PC-3 (cell line): ENCODE measurements at regions not wholly inside any gene's neighbourhood (a gene's known extent, or its start where the extent isn't known, plus 50 kb on each side); places are given as distances from the start of the nearest gene placed in this dataset.

Source experiments
- ATAC-seq: fragments of 200-7000 bp; cut with Tn5 transposase; 2 replicates; pipeline ENCODE4 v1.9.1; 2020; ENCODE audit warnings: mild to moderate bottlenecking, moderate library complexity
- BruUV-seq: library from RNA; stranded (reverse); fragments of 400-500 nt; replicated peaks from 2 replicates; lab custom pipeline; 2021; lab: Mats Ljungman, UMichigan
- CTCF ChIA-PET: fragments of 300-600 bp; sonication (Branson Sonifier 250); formaldehyde crosslinking; loops from one replicate; lab custom pipeline; 2022; ENCODE audit warnings: antibody characterized with exemption; lab: Charles Lee
- POLR2A ChIA-PET: fragments of 300-600 bp; sonication (Branson Sonifier 250); formaldehyde crosslinking; loops from one replicate; lab custom pipeline; 2022; ENCODE audit warnings: antibody characterized with exemption; ENCODE audit not compliant: unreplicated experiment; lab: Charles Lee
- DNase-seq: peaks from one replicate; pipeline ENCODE4 v3.0.0-alpha.2; 2015
- H2AFZ ChIP-seq: fragments of 300-600 bp; sonication (generic); 2 replicates; pipeline ENCODE4 v1.6.0; 2016; ENCODE audit warnings: antibody characterized with exemption, low read length
- H3F3A ChIP-seq: fragments of 300-600 bp; sonication (generic); one replicate; pipeline ENCODE4 v1.6.0; 2017; ENCODE audit warnings: antibody characterized with exemption, low read length, control low read depth, mild to moderate bottlenecking; ENCODE audit not compliant: unreplicated experiment
- H3K27ac ChIP-seq: fragments of 300-600 bp; sonication (generic); 2 replicates; pipeline ENCODE4 v1.5.1; 2016; ENCODE audit warnings: mild to moderate bottlenecking, low read length
- H3K27me3 ChIP-seq: fragments of 300-600 bp; sonication (generic); 2 replicates; pipeline ENCODE4 v1.6.1; 2016; ENCODE audit warnings: low read length, mixed read lengths
- H3K36me3 ChIP-seq: fragments of 300-600 bp; sonication (generic); 2 replicates; pipeline ENCODE4 v1.6.1; 2016; ENCODE audit warnings: low read depth, mixed run types, low read length, mixed read lengths
- H3K4me1 ChIP-seq: fragments of 300-600 bp; sonication (generic); 2 replicates; pipeline ENCODE4 v1.5.1; 2016; ENCODE audit warnings: low read length; ENCODE audit not compliant: insufficient read depth
- H3K4me2 ChIP-seq: fragments of 300-600 bp; sonication (generic); 2 replicates; pipeline ENCODE4 v1.6.0; 2016; ENCODE audit warnings: low read length
- H3K4me3 ChIP-seq: fragments of 300-600 bp; sonication (generic); 2 replicates; pipeline ENCODE4 v1.5.1; 2016; ENCODE audit warnings: mild to moderate bottlenecking, low read length, mixed read lengths
- H3K79me2 ChIP-seq: fragments of 300-600 bp; sonication (generic); 2 replicates; pipeline ENCODE4 v1.6.1; 2017; ENCODE audit warnings: low read length, mixed read lengths
- H3K9ac ChIP-seq: fragments of 300-600 bp; sonication (generic); 2 replicates; pipeline ENCODE4 v1.6.0; 2016; ENCODE audit warnings: mild to moderate bottlenecking, low read length
- H3K9me2 ChIP-seq: fragments of 300-600 bp; sonication (generic); replicated peaks from 2 replicates; pipeline ENCODE4 v1.6.1; 2016; ENCODE audit warnings: mixed run types, low read length, mixed read lengths
- H3K9me3 ChIP-seq: fragments of 300-600 bp; sonication (generic); 2 replicates; pipeline ENCODE4 v1.6.1; 2016; ENCODE audit warnings: low read length, mixed read lengths
- H4K20me1 ChIP-seq: fragments of 300-600 bp; sonication (generic); 2 replicates; pipeline ENCODE4 v1.6.1; 2016; ENCODE audit warnings: low read length, mixed read lengths
- EZH2 ChIP-seq: fragments of 300-600 bp; sonication (generic); IDR thresholded peaks from one replicate; pipeline ENCODE4 v1.6.1; 2017; ENCODE audit warnings: antibody characterized with exemption, mild to moderate bottlenecking, low read length; ENCODE audit not compliant: unreplicated experiment
- EZH2phosphoT487 ChIP-seq: fragments of 300-600 bp; sonication (generic); IDR thresholded peaks from 2 replicates; pipeline ENCODE4 v1.6.1; 2018; ENCODE audit warnings: mild to moderate bottlenecking, antibody characterized with exemption, low read length, borderline replicate concordance
- intact Hi-C: fragments of 100-400 bp; cut with micrococcal nuclease; formaldehyde crosslinking; loops from 2 replicates; pipeline ENCODE4 v1.9.0; 2023
- TF ChIP-seq, protein P1 (sequence below): fragments of 300-600 bp; sonication (generic); conservative IDR thresholded peaks from 2 replicates; pipeline ENCODE4 v1.5.1; 2017; ENCODE audit warnings: antibody characterized with exemption, low read depth, mild to moderate bottlenecking, low read length

GRCh38 chr18:54776282-54776977 is 51.8 kb upstream of the RAB27B start:
- Histone ChIP-seq H4K20me1 (no peaks in the 10 kb centered on the region), H3K9me2 (no peaks in the 10 kb centered on the region), H3F3A (peaks cover 11% of the 10 kb centered on the region), H3K4me1 (peaks cover 43% of the 10 kb centered on the region), H3K4me2 (peak overlapping the region; percentile 71), H3K36me3 (no peaks in the 10 kb centered on the region), H3K9me3 (no peaks in the 10 kb centered on the region), H3K9ac (peak overlapping the region; percentile 84), H2AFZ (peak overlapping the region; percentile 25; the same call in 1 of the 2 replicates), H3K27ac (peak overlapping the region; percentile 98), H3K27me3 (no peaks in the 10 kb centered on the region), H3K79me2 (no peaks in the 10 kb centered on the region), H3K4me3 (no peak overlapping the region; the same call in 1 of the 2 replicates)
- ChIA-PET POLR2A (no interaction called here), CTCF (interaction anchor here (1.1 kb wide), 1 partner anchor 97 kb away, joined by 4 read pairs; no protein-coding TSS in a partner anchor)
- intact Hi-C loops = loop anchor here (1.0 kb wide), 6 partner anchors 9 to 172 kb away; partner anchors contain the start of gene RAB27B
- DNase-seq (peak; percentile 97), ATAC-seq (peak; percentile 90)
- TF ChIP-seq EZH2phosphoT487 = no peak
- TF ChIP-seq EZH2 = no peak
- TF ChIP-seq, protein P1, sequence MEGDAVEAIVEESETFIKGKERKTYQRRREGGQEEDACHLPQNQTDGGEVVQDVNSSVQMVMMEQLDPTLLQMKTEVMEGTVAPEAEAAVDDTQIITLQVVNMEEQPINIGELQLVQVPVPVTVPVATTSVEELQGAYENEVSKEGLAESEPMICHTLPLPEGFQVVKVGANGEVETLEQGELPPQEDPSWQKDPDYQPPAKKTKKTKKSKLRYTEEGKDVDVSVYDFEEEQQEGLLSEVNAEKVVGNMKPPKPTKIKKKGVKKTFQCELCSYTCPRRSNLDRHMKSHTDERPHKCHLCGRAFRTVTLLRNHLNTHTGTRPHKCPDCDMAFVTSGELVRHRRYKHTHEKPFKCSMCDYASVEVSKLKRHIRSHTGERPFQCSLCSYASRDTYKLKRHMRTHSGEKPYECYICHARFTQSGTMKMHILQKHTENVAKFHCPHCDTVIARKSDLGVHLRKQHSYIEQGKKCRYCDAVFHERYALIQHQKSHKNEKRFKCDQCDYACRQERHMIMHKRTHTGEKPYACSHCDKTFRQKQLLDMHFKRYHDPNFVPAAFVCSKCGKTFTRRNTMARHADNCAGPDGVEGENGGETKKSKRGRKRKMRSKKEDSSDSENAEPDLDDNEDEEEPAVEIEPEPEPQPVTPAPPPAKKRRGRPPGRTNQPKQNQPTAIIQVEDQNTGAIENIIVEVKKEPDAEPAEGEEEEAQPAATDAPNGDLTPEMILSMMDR = no peak
- TSS peak; percentile 39 for BruUV-seq

DNA sequence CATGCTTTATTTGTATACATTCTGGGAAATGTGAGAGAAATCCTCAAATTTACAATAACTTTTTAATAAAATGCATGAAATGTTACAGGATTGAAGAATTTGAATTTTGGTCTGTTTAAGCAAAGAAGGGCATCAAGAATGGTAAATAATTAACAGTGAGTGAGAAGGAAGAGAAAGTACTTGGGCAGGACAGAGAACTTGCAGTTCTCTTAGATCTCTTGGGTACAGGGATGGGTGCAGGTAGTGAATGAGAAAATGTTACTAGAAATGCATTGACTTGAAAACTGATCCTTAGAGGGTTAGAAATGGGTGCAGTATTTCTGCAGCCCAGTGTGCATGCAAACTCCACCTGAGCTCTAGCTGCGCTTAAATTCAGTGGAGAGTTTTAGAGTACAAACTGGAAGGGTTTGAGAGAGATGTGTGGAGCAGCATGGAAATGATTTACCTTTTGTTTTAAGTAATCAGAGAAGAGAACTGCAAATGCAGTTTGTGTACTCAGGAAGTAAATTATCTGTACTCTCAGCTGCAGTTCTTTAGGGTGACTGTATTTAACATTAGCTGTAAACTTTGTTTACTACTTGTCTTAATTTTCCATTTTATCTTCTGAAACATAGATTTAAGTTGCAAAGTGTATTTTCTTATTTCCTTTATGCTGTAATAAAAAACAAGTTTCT is 51.0 kb upstream of the RAB27B start:
- H2AFZ ChIP-seq = peak overlapping the region; percentile 1; the same call in 1 of the 2 replicates
- CTCF ChIA-PET = no interaction called here
- ATAC-seq (peak; percentile 19), DNase-seq (peak; percentile 36)
- H3K79me2 ChIP-seq = no peaks in the 10 kb centered on the region
- H3K4me2 ChIP-seq = peak overlapping the region; percentile 63
- no peaks in the 10 kb centered on the region for H3K36me3 ChIP-seq
- H3K4me3 ChIP-seq = no peak overlapping the region; the same call in 1 of the 2 replicates
- peaks cover 11% of the 10 kb centered on the region for H3F3A ChIP-seq
- intact Hi-C loops = no loop called here
- no peaks in the 10 kb centered on the region for H4K20me1 ChIP-seq
- no peaks in the 10 kb centered on the region for H3K27me3 ChIP-seq
- TF ChIP-seq EZH2 (no peak), EZH2phosphoT487 (no peak)
- TF ChIP-seq, protein P1 = no peak
- H3K27ac ChIP-seq = peak overlapping the region; percentile 98
- POLR2A ChIA-PET = interaction anchor here (0.7 kb wide), 1 partner anchor 26 kb away, joined by 3 read pairs; no protein-coding TSS in a partner anchor
- peak overlapping the region; percentile 80 for H3K9ac ChIP-seq
- BruUV-seq = no TSS peak
- peaks cover 43% of the 10 kb centered on the region for H3K4me1 ChIP-seq
- no peaks in the 10 kb centered on the region for H3K9me2 ChIP-seq
- no peaks in the 10 kb centered on the region for H3K9me3 ChIP-seq
